ENCODE measurements at regions not wholly inside any gene's neighbourhood (a gene's known extent, or its start where the extent isn't known, plus 50 kb on each side); places are given as distances from the start of the nearest gene placed in this dataset.

GRCh38 chr13:79051472-79051871, 354.6 kb downstream of the RBM26 start:
- H2BK15ac ChIP-seq (ENCODE audit: low read length) = no peak overlapping the region
- H3K27me3 ChIP-seq (ENCODE audit: control insufficient read depth in 3 of 3, insufficient read depth in 3 of 3, low read depth in 1 of 3, low read length in 3 of 3) = no peaks in the 10 kb centered on the region
- no peak overlapping the region for H3K14ac ChIP-seq (ENCODE audit: low read length)
- H3K4me2 ChIP-seq (ENCODE audit: insufficient read depth, low read length, poor library complexity, severe bottlenecking) = no peak overlapping the region
- H3K36me3 ChIP-seq (replicated peaks in 1 of 2; ENCODE audit: control insufficient read depth in 2 of 2, insufficient read depth in 2 of 2, low read length in 2 of 2) = no peaks in the 10 kb centered on the region
- H2BK12ac ChIP-seq (ENCODE audit: low read length) = no peak overlapping the region
- H2BK5ac ChIP-seq (ENCODE audit: low read length) = no peak overlapping the region
- H3K18ac ChIP-seq (ENCODE audit: low read length) = no peak overlapping the region
- no peaks in the 10 kb centered on the region for H3K4me1 ChIP-seq (ENCODE audit: control insufficient read depth in 2 of 2, insufficient read depth in 1 of 2, low read depth in 1 of 2, low read length in 2 of 2)
- no peak overlapping the region for H3K23ac ChIP-seq (ENCODE audit: low read depth, low read length, poor library complexity)
- no peak overlapping the region for H3K27ac ChIP-seq (replicated peaks; ENCODE audit: low read length)
- no peak overlapping the region for H3K9ac ChIP-seq (ENCODE audit: low read depth, low read length, poor library complexity)
- H4K8ac ChIP-seq (ENCODE audit: low read depth, low read length) = no peak overlapping the region
- no peak overlapping the region for H2BK120ac ChIP-seq (ENCODE audit: low read depth, low read length)
- whole genome bisulfite sequencing, 2 donors (ENCODE audit: extremely low coverage in 2 of 2, insufficient read length in 2 of 2, insufficient replicate concordance in 1 of 2) = no CpG with 5 or more reads among the region's 1 CpG
- H4K91ac ChIP-seq (ENCODE audit: low read depth, low read length, poor library complexity) = no peak overlapping the region
- no peak overlapping the region for H2AFZ ChIP-seq (ENCODE audit: low read length)
- no peaks in the 10 kb centered on the region for H3K9me3 ChIP-seq (replicated peaks in 1 of 2; ENCODE audit: control insufficient read depth in 2 of 2, insufficient read depth in 1 of 2, low read depth in 1 of 2, low read length in 2 of 2)
- no peaks in the 10 kb centered on the region for H3K79me1 ChIP-seq (ENCODE audit: low read depth, low read length)
- H3K4ac ChIP-seq (ENCODE audit: low read length) = no peak overlapping the region
- no peak overlapping the region for H3K4me3 ChIP-seq (ENCODE audit: low read length in 2 of 2)
- H2AK5ac ChIP-seq (ENCODE audit: low read depth, low read length) = no peak overlapping the region
- DNase-seq (ENCODE audit: low spot score) = no peak

GRCh38 chr13:79044415-79044814, 361.6 kb downstream of the RBM26 start:
- H3K4me2 ChIP-seq (ENCODE audit: insufficient read depth, low read length, poor library complexity, severe bottlenecking) = no peak overlapping the region
- no peak overlapping the region for H2AK5ac ChIP-seq (ENCODE audit: low read depth, low read length)
- no peak for DNase-seq (ENCODE audit: low spot score)

GRCh38 chr13:79043208-79043607, 362.8 kb downstream of the RBM26 start:
- no peak for DNase-seq (ENCODE audit: low spot score)
- Histone ChIP-seq H3K4ac (ENCODE audit: low read length) (no peak overlapping the region), H2BK15ac (ENCODE audit: low read length) (no peak overlapping the region), H3K9ac (ENCODE audit: low read depth, low read length, poor library complexity) (no peak overlapping the region), H3K27ac (replicated peaks; ENCODE audit: low read length) (no peak overlapping the region), H2BK12ac (ENCODE audit: low read length) (no peak overlapping the region), H2AK5ac (ENCODE audit: low read depth, low read length) (no peak overlapping the region), H4K8ac (ENCODE audit: low read depth, low read length) (no peak overlapping the region), H3K4me1 (ENCODE audit: control insufficient read depth in 2 of 2, insufficient read depth in 1 of 2, low read depth in 1 of 2, low read length in 2 of 2) (no peaks in the 10 kb centered on the region), H3K27me3 (ENCODE audit: control insufficient read depth in 3 of 3, insufficient read depth in 3 of 3, low read depth in 1 of 3, low read length in 3 of 3) (no peaks in the 10 kb centered on the region), H4K91ac (ENCODE audit: low read depth, low read length, poor library complexity) (no peak overlapping the region), H2BK120ac (ENCODE audit: low read depth, low read length) (no peak overlapping the region), H3K23ac (ENCODE audit: low read depth, low read length, poor library complexity) (no peak overlapping the region), H3K4me2 (ENCODE audit: insufficient read depth, low read length, poor library complexity, severe bottlenecking) (no peak overlapping the region), H3K9me3 (replicated peaks in 1 of 2; ENCODE audit: control insufficient read depth in 2 of 2, insufficient read depth in 1 of 2, low read depth in 1 of 2, low read length in 2 of 2) (no peaks in the 10 kb centered on the region), H3K18ac (ENCODE audit: low read length) (no peak overlapping the region), H3K4me3 (ENCODE audit: low read length in 2 of 2) (no peak overlapping the region), H3K36me3 (replicated peaks in 1 of 2; ENCODE audit: control insufficient read depth in 2 of 2, insufficient read depth in 2 of 2, low read length in 2 of 2) (no peaks in the 10 kb centered on the region), H3K14ac (ENCODE audit: low read length) (no peak overlapping the region), H3K79me1 (ENCODE audit: low read depth, low read length) (no peaks in the 10 kb centered on the region), H2BK5ac (ENCODE audit: low read length) (no peak overlapping the region), H2AFZ (ENCODE audit: low read length) (no peak overlapping the region)
- no CpG with 5 or more reads among the region's 4 CpGs for WGBS, 2 donors (ENCODE audit: extremely low coverage in 2 of 2, insufficient read length in 2 of 2, insufficient replicate concordance in 1 of 2)

More at GRCh38 chr13:79044415-79044814, 361.6 kb downstream of the RBM26 start:
- no peak overlapping the region for H2BK15ac ChIP-seq (ENCODE audit: low read length)
- no peak overlapping the region for H2AFZ ChIP-seq (ENCODE audit: low read length)
- H3K36me3 ChIP-seq (replicated peaks in 1 of 2; ENCODE audit: control insufficient read depth in 2 of 2, insufficient read depth in 2 of 2, low read length in 2 of 2) = no peaks in the 10 kb centered on the region
- no peak overlapping the region for H3K4ac ChIP-seq (ENCODE audit: low read length)
- no peak overlapping the region for H3K4me3 ChIP-seq (ENCODE audit: low read length in 2 of 2)
- H3K14ac ChIP-seq (ENCODE audit: low read length) = no peak overlapping the region
- no peaks in the 10 kb centered on the region for H3K9me3 ChIP-seq (replicated peaks in 1 of 2; ENCODE audit: control insufficient read depth in 2 of 2, insufficient read depth in 1 of 2, low read depth in 1 of 2, low read length in 2 of 2)
- H2BK12ac ChIP-seq (ENCODE audit: low read length) = no peak overlapping the region
- no peak overlapping the region for H4K91ac ChIP-seq (ENCODE audit: low read depth, low read length, poor library complexity)
- H3K4me1 ChIP-seq (ENCODE audit: control insufficient read depth in 2 of 2, insufficient read depth in 1 of 2, low read depth in 1 of 2, low read length in 2 of 2) = no peaks in the 10 kb centered on the region
- no peak overlapping the region for H2BK5ac ChIP-seq (ENCODE audit: low read length)
- H3K79me1 ChIP-seq (ENCODE audit: low read depth, low read length) = no peaks in the 10 kb centered on the region
- H3K9ac ChIP-seq (ENCODE audit: low read depth, low read length, poor library complexity) = no peak overlapping the region
- H4K8ac ChIP-seq (ENCODE audit: low read depth, low read length) = no peak overlapping the region
- H3K27ac ChIP-seq (replicated peaks; ENCODE audit: low read length) = no peak overlapping the region
- no peaks in the 10 kb centered on the region for H3K27me3 ChIP-seq (ENCODE audit: control insufficient read depth in 3 of 3, insufficient read depth in 3 of 3, low read depth in 1 of 3, low read length in 3 of 3)
- no peak overlapping the region for H3K18ac ChIP-seq (ENCODE audit: low read length)
- no CpG with 5 or more reads among the region's 3 CpGs for WGBS, 2 donors (ENCODE audit: extremely low coverage in 2 of 2, insufficient read length in 2 of 2, insufficient replicate concordance in 1 of 2)
- H3K23ac ChIP-seq (ENCODE audit: low read depth, low read length, poor library complexity) = no peak overlapping the region
- H2BK120ac ChIP-seq (ENCODE audit: low read depth, low read length) = no peak overlapping the region

GRCh38 chr13:79037197-79037596, 368.9 kb downstream of the RBM26 start:
- Histone ChIP-seq H3K36me3 (replicated peaks in 1 of 2; ENCODE audit: control insufficient read depth in 2 of 2, insufficient read depth in 2 of 2, low read length in 2 of 2) (no peaks in the 10 kb centered on the region), H3K79me1 (ENCODE audit: low read depth, low read length) (no peaks in the 10 kb centered on the region), H3K23ac (ENCODE audit: low read depth, low read length, poor library complexity) (no peak overlapping the region), H2BK12ac (ENCODE audit: low read length) (no peak overlapping the region), H3K18ac (ENCODE audit: low read length) (no peak overlapping the region), H2AK5ac (ENCODE audit: low read depth, low read length) (no peak overlapping the region), H3K9ac (ENCODE audit: low read depth, low read length, poor library complexity) (no peak overlapping the region), H3K4me1 (ENCODE audit: control insufficient read depth in 2 of 2, insufficient read depth in 1 of 2, low read depth in 1 of 2, low read length in 2 of 2) (no peaks in the 10 kb centered on the region), H3K9me3 (replicated peaks in 1 of 2; ENCODE audit: control insufficient read depth in 2 of 2, insufficient read depth in 1 of 2, low read depth in 1 of 2, low read length in 2 of 2) (no peaks in the 10 kb centered on the region), H3K4me3 (ENCODE audit: low read length in 2 of 2) (no peak overlapping the region), H3K14ac (ENCODE audit: low read length) (no peak overlapping the region), H2BK120ac (ENCODE audit: low read depth, low read length) (no peak overlapping the region), H3K27ac (replicated peaks; ENCODE audit: low read length) (no peak overlapping the region), H4K8ac (ENCODE audit: low read depth, low read length) (no peak overlapping the region), H3K27me3 (ENCODE audit: control insufficient read depth in 3 of 3, insufficient read depth in 3 of 3, low read depth in 1 of 3, low read length in 3 of 3) (no peaks in the 10 kb centered on the region), H3K4ac (ENCODE audit: low read length) (no peak overlapping the region), H3K4me2 (ENCODE audit: insufficient read depth, low read length, poor library complexity, severe bottlenecking) (no peak overlapping the region), H2BK15ac (ENCODE audit: low read length) (no peak overlapping the region), H2BK5ac (ENCODE audit: low read length) (no peak overlapping the region), H4K91ac (ENCODE audit: low read depth, low read length, poor library complexity) (no peak overlapping the region), H2AFZ (ENCODE audit: low read length) (no peak overlapping the region)
- no CpG with 5 or more reads among the region's 1 CpG for WGBS, 2 donors (ENCODE audit: extremely low coverage in 2 of 2, insufficient read length in 2 of 2, insufficient replicate concordance in 1 of 2)
- DNase-seq (ENCODE audit: low spot score) = no peak
